SK-N-SH (cell line): ENCODE measurements at regions not wholly inside any gene's neighbourhood (a gene's known extent, or its start where the extent isn't known, plus 50 kb on each side); places are given as distances from the start of the nearest gene placed in this dataset.

Experiments used
- CTCF ChIP-seq: fragments of 200-600 bp; sonication (generic); IDR thresholded peaks from 2 replicates; pipeline ENCODE4 v1.6.1; 2017; ENCODE audit warnings: antibody characterized with exemption, mild to moderate bottlenecking, moderate library complexity
- ELF1 ChIP-seq: IDR thresholded peaks from 2 replicates; pipeline ENCODE4 v1.4.0; 2012
- EP300 ChIP-seq, 2 experiments: IDR thresholded peaks; 2 replicates each; pipeline versions ENCODE4 v1.4.0 to v1.6.1; 2012; ENCODE audit warnings: borderline replicate concordance in 1 of 2, low read depth in 1 of 2, low read length in 1 of 2
- EZH2phosphoT487 ChIP-seq: fragments of 200-600 bp; sonication (generic); IDR thresholded peaks from 2 replicates; pipeline ENCODE4 v1.6.1; 2017; ENCODE audit warnings: low read depth, mixed run types, mild to moderate bottlenecking, antibody characterized with exemption, moderate library complexity, borderline replicate concordance
- NRF1 ChIP-seq: IDR thresholded peaks from 2 replicates; pipeline ENCODE4 v1.6.1; 2012; ENCODE audit warnings: low read depth, mild to moderate bottlenecking, low read length
- POLR2AphosphoS5 ChIP-seq: IDR thresholded peaks from 2 replicates; pipeline ENCODE4 v1.6.1; 2012; ENCODE audit warnings: low read depth, low read length
- RXRA ChIP-seq: IDR thresholded peaks from 2 replicates; pipeline ENCODE4 v1.4.0; 2012; ENCODE audit warnings: low read depth, mild to moderate bottlenecking, borderline replicate concordance
- SMC3 ChIP-seq: IDR thresholded peaks from 2 replicates; pipeline ENCODE4 v1.6.1; 2012; ENCODE audit warnings: low read depth, low read length, improper control_type of control experiment
- TEAD4 ChIP-seq: IDR thresholded peaks from 2 replicates; pipeline ENCODE4 v1.4.0; 2012; ENCODE audit warnings: mild to moderate bottlenecking, borderline replicate concordance; ENCODE audit not compliant: insufficient read depth
- YY1 ChIP-seq: IDR thresholded peaks from 2 replicates; pipeline ENCODE4 v1.4.0; 2012; ENCODE audit warnings: low read depth, mild to moderate bottlenecking
- ZBTB33 ChIP-seq: IDR thresholded peaks from 2 replicates; pipeline ENCODE4 v1.4.0; 2012; ENCODE audit warnings: low read depth, borderline replicate concordance

- TF ChIP-seq EP300 (IDR thresholded peaks at IDR 0.05; ENCODE audit: borderline replicate concordance in 1 of 2, low read depth in 1 of 2, low read length in 1 of 2), result no peak
- no peak for TF ChIP-seq CTCF
- TF ChIP-seq EZH2phosphoT487, result no peak
- no peak for TF ChIP-seq TEAD4
- no peak for TF ChIP-seq YY1
- TF ChIP-seq ELF1, result no peak
- no peak for TF ChIP-seq POLR2AphosphoS5
- TF ChIP-seq RXRA, result no peak
- TF ChIP-seq SMC3, result no peak
- no peak for TF ChIP-seq ZBTB33
- TF ChIP-seq NRF1, result no peak
These were observed 318.1 kb downstream of the USP25 start for GRCh38 chr21:16047904-16048303.
